ENCODE measurements at regions not wholly inside any gene's neighbourhood (a gene's known extent, or its start where the extent isn't known, plus 50 kb on each side); places are given as distances from the start of the nearest gene placed in this dataset.

- TF ChIP-seq POLR2A (IDR thresholded peaks at IDR 0.05; ENCODE audit: low read length), result no peak
- TF ChIP-seq GATA1 (IDR thresholded peaks at IDR 0.05; ENCODE audit: low read depth, low read length), result no peak
Observed at GRCh38 chr1:233834609-233835008, 69.9 kb upstream of the SLC35F3 start.
